HepG2 (cell line): ENCODE measurements at regions not wholly inside any gene's neighbourhood (a gene's known extent, or its start where the extent isn't known, plus 50 kb on each side); places are given as distances from the start of the nearest gene placed in this dataset.

Source experiments
- TGIF2 ChIP-seq: IDR thresholded peaks from 2 replicates; pipeline ENCODE4 v1.6.1; 2016; ENCODE audit warnings: control low read depth, missing compliant biosample characterization
- ZFP90 ChIP-seq: sonication (generic); formaldehyde crosslinking; IDR thresholded peaks from 2 replicates; pipeline ENCODE4 v1.8.0; 2022; ENCODE audit warnings: missing genetic modification reagents, mild to moderate bottlenecking, inconsistent platforms, borderline replicate concordance
- ZNF232 ChIP-seq: sonication (generic); formaldehyde crosslinking; IDR thresholded peaks from 2 replicates; pipeline ENCODE4 v1.4.0; 2020; ENCODE audit warnings: missing genetic modification reagents, borderline replicate concordance
- TF ChIP-seq, protein P1 (sequence below): sonication (generic); formaldehyde crosslinking; IDR thresholded peaks from 2 replicates; pipeline ENCODE4 v1.8.1; 2023; ENCODE audit warnings: mild to moderate bottlenecking, missing genetic modification reagents
- TF ChIP-seq, protein P2 (sequence below): sonication (generic); IDR thresholded peaks from 2 replicates; pipeline ENCODE4 v1.6.1; 2016; ENCODE audit warnings: low read depth, borderline replicate concordance
- TF ChIP-seq, protein P3 (sequence below): sonication (generic); formaldehyde crosslinking; IDR thresholded peaks from 2 replicates; pipeline ENCODE4 v1.9.0; 2022; ENCODE audit warnings: missing genetic modification reagents, mild to moderate bottlenecking, borderline replicate concordance
- TF ChIP-seq, protein P4 (sequence below): sonication (generic); formaldehyde crosslinking; IDR thresholded peaks from 2 replicates; pipeline ENCODE4 v1.9.0; 2022; ENCODE audit warnings: low read depth, missing genetic modification reagents

DNA sequence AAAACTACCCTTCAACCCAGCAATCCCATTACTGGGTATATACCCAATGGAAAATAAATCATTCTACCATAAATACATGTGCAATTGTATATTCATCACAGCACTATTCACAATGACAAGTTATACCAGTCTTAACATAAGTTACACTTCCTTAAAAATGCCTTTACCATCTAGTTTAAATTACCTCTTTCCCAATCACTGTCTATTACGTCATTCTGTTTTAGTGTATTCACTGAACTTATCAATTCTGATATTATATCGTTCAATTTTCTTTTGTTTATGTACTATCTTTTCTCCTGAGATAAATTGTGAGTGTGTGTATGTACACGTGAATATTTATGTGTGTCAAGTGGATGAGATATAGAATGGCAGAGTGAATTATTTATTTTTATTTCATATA, 1416.8 kb downstream of the OLFM4 start:
- TF ChIP-seq, protein P1, sequence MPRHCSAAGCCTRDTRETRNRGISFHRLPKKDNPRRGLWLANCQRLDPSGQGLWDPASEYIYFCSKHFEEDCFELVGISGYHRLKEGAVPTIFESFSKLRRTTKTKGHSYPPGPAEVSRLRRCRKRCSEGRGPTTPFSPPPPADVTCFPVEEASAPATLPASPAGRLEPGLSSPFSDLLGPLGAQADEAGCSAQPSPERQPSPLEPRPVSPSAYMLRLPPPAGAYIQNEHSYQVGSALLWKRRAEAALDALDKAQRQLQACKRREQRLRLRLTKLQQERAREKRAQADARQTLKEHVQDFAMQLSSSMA (CRISPR knock-in tag), result no peak
- no peak for TF ChIP-seq ZNF232 (CRISPR knock-in tag)
- TF ChIP-seq, protein P2, sequence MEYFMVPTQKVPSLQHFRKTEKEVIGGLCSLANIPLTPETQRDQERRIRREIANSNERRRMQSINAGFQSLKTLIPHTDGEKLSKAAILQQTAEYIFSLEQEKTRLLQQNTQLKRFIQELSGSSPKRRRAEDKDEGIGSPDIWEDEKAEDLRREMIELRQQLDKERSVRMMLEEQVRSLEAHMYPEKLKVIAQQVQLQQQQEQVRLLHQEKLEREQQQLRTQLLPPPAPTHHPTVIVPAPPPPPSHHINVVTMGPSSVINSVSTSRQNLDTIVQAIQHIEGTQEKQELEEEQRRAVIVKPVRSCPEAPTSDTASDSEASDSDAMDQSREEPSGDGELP, result no peak
- TF ChIP-seq ZFP90 (CRISPR knock-in tag), result no peak
- TF ChIP-seq, protein P3, sequence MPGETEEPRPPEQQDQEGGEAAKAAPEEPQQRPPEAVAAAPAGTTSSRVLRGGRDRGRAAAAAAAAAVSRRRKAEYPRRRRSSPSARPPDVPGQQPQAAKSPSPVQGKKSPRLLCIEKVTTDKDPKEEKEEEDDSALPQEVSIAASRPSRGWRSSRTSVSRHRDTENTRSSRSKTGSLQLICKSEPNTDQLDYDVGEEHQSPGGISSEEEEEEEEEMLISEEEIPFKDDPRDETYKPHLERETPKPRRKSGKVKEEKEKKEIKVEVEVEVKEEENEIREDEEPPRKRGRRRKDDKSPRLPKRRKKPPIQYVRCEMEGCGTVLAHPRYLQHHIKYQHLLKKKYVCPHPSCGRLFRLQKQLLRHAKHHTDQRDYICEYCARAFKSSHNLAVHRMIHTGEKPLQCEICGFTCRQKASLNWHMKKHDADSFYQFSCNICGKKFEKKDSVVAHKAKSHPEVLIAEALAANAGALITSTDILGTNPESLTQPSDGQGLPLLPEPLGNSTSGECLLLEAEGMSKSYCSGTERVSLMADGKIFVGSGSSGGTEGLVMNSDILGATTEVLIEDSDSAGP, result no peak
- TF ChIP-seq TGIF2 (CRISPR knock-in tag), result no peak
- TF ChIP-seq, protein P4, sequence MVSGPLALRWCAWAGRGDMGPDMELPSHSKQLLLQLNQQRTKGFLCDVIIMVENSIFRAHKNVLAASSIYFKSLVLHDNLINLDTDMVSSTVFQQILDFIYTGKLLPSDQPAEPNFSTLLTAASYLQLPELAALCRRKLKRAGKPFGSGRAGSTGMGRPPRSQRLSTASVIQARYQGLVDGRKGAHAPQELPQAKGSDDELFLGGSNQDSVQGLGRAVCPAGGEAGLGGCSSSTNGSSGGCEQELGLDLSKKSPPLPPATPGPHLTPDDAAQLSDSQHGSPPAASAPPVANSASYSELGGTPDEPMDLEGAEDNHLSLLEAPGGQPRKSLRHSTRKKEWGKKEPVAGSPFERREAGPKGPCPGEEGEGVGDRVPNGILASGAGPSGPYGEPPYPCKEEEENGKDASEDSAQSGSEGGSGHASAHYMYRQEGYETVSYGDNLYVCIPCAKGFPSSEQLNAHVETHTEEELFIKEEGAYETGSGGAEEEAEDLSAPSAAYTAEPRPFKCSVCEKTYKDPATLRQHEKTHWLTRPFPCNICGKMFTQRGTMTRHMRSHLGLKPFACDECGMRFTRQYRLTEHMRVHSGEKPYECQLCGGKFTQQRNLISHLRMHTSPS (CRISPR knock-in tag), result no peak
